OCI-LY7 (cell line): ENCODE measurements at regions not wholly inside any gene's neighbourhood (a gene's known extent, or its start where the extent isn't known, plus 50 kb on each side); places are given as distances from the start of the nearest gene placed in this dataset.

Experiments
- BruUV-seq: library from RNA; stranded (reverse); fragments of 400-500 nt; replicated peaks from 2 replicates; lab custom pipeline; 2021; lab: Mats Ljungman, UMichigan
- CTCF ChIA-PET: fragments of 300-600 bp; sonication (Branson Sonifier 250); formaldehyde crosslinking; loops from one replicate; lab custom pipeline; 2022; ENCODE audit warnings: antibody characterized with exemption; ENCODE audit not compliant: unreplicated experiment; lab: Charles Lee
- POLR2A ChIA-PET: fragments of 300-600 bp; sonication (Branson Sonifier 250); formaldehyde crosslinking; loops from one replicate; lab custom pipeline; 2022; ENCODE audit warnings: antibody characterized with exemption; lab: Charles Lee
- DNase-seq: peaks from one replicate; pipeline ENCODE4 v3.0.0-alpha.2; 2015; ENCODE audit warnings: low spot score
- H2AFZ ChIP-seq: fragments of 200-600 bp; sonication (generic), shearing (Covaris generic); 2 replicates; pipeline ENCODE4 v1.6.1; 2014; ENCODE audit warnings: mild to moderate bottlenecking, antibody characterized with exemption, low read length, moderate library complexity
- H3K27ac ChIP-seq: fragments of 200-600 bp; sonication (generic); 2 replicates; pipeline ENCODE4 v1.5.1; 2014; ENCODE audit warnings: mixed run types, low read depth, mild to moderate bottlenecking, moderate library complexity, low read length, inconsistent platforms; ENCODE audit not compliant: poor library complexity, severe bottlenecking
- H3K36me3 ChIP-seq: fragments of 200-600 bp; sonication (generic); 2 replicates; pipeline ENCODE4 v1.6.1; 2014; ENCODE audit warnings: mild to moderate bottlenecking, antibody characterized with exemption, low read length, moderate library complexity, mixed read lengths; ENCODE audit not compliant: insufficient read depth
- H3K4me1 ChIP-seq: fragments of 200-600 bp; sonication (generic); 2 replicates; pipeline ENCODE4 v1.5.1; 2014; ENCODE audit warnings: mild to moderate bottlenecking, low read length; ENCODE audit not compliant: insufficient read depth, poor library complexity, severe bottlenecking
- H3K4me2 ChIP-seq: fragments of 200-600 bp; sonication (generic); 2 replicates; pipeline ENCODE4 v1.6.1; 2014; ENCODE audit warnings: mild to moderate bottlenecking, low read length
- H3K4me3 ChIP-seq: fragments of 200-600 bp; sonication (generic); 2 replicates; pipeline ENCODE4 v1.5.1; 2014; ENCODE audit warnings: mild to moderate bottlenecking, low read depth, low read length; ENCODE audit not compliant: poor library complexity, severe bottlenecking
- H3K79me2 ChIP-seq: fragments of 200-600 bp; sonication (generic); 2 replicates; pipeline ENCODE4 v1.6.1; 2016; ENCODE audit warnings: low read depth, mild to moderate bottlenecking, low read length, moderate library complexity, mixed read lengths; ENCODE audit not compliant: insufficient read depth
- H3K9me2 ChIP-seq: fragments of 200-600 bp; sonication (generic); 2 replicates; pipeline ENCODE4 v1.6.1; 2016; ENCODE audit warnings: mild to moderate bottlenecking, low read length, mixed read lengths; ENCODE audit not compliant: insufficient read depth
- H3K9me3 ChIP-seq: fragments of 200-600 bp; sonication (generic); 2 replicates; pipeline ENCODE4 v1.6.1; 2014; ENCODE audit warnings: mild to moderate bottlenecking, mixed run types, low read length, mixed read lengths
- H4K20me1 ChIP-seq: fragments of 200-600 bp; sonication (generic); 2 replicates; pipeline ENCODE4 v1.6.1; 2014; ENCODE audit warnings: mild to moderate bottlenecking, antibody characterized with exemption, low read length, moderate library complexity, mixed read lengths; ENCODE audit not compliant: insufficient read depth
- CTCF ChIP-seq: fragments of 200-600 bp; sonication (generic); conservative IDR thresholded peaks from 2 replicates; pipeline ENCODE4 v1.5.1; 2014; ENCODE audit warnings: mild to moderate bottlenecking, antibody characterized with exemption, low read length, moderate library complexity, mixed read lengths
- EZH2phosphoT487 ChIP-seq: fragments of 200-600 bp; sonication (generic); IDR thresholded peaks from 2 replicates; pipeline ENCODE4 v1.6.1; 2018; ENCODE audit warnings: low read depth, borderline replicate concordance, mild to moderate bottlenecking, mixed run types, antibody characterized with exemption, low read length, moderate library complexity, mixed read lengths
- intact Hi-C: fragments of 100-400 bp; cut with micrococcal nuclease; formaldehyde crosslinking; loops from one replicate; pipeline ENCODE4 v1.10.0; 2022; ENCODE audit not compliant: unreplicated experiment

DNA sequence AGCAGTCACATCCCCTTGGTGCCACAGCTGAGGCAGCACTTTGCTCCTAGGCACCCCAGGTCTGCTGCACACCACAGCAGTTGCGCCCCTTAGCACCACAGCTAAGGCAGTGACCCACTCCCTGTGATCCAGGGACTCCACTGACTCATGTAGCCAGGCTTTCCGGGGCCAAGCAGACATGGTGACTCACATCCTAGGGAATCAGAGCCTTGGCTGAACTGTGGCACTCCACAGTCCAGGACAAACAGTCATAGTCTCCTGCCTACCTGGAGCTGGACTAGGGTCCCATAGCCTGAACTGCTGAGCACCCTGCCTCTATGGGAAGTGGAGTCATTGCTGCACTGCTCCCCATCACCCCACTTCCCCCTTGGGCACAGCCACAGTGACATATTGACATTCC lies 338.7 kb downstream of the NPR3 start:
- CTCF ChIA-PET, result no interaction called here
- BruUV-seq, result no TSS peak
- TF ChIP-seq CTCF, result no peak
- no peak for TF ChIP-seq EZH2phosphoT487
- no peaks in the 10 kb centered on the region for H4K20me1 ChIP-seq
- intact Hi-C loops, result no loop called here
- no peaks in the 10 kb centered on the region for H3K36me3 ChIP-seq
- peaks cover 2% of the 10 kb centered on the region; the same call in 1 of the 2 replicates for H3K9me3 ChIP-seq
- POLR2A ChIA-PET, result no interaction called here
- no peaks in the 10 kb centered on the region for H3K9me2 ChIP-seq
- no peak overlapping the region for H3K4me3 ChIP-seq
- H3K4me1 ChIP-seq, result no peaks in the 10 kb centered on the region
- H3K79me2 ChIP-seq, result no peaks in the 10 kb centered on the region
- no peak for DNase-seq
- H3K4me2 ChIP-seq, result no peak overlapping the region
- H3K27ac ChIP-seq, result no peak overlapping the region
- H2AFZ ChIP-seq, result no peak overlapping the region

DNA sequence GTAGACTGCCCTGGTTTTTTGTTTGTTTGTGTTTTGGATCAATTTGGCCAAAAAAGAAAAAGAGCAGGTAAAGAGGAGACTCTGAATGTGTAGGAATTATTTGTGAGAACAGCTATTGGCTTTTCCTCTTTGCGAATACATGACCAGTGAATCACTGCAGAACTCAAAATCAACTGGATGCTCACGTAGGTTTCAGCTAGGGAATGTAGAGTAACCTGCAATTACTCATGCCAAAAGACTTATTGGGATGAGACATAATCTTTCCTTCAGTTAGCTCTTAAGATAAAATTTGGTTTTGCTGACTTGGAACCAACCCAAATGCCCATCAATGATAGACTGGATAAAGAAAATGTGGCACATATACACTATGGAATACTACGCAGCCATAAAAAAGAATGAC lies 348.0 kb downstream of the NPR3 start:
- Histone ChIP-seq H3K9me3 (peaks cover 5% of the 10 kb centered on the region; the same call in 1 of the 2 replicates), H4K20me1 (no peaks in the 10 kb centered on the region), H3K36me3 (no peaks in the 10 kb centered on the region), H3K79me2 (no peaks in the 10 kb centered on the region), H3K9me2 (no peaks in the 10 kb centered on the region), H3K4me1 (no peaks in the 10 kb centered on the region), H2AFZ (no peak overlapping the region), H3K27ac (no peak overlapping the region), H3K4me3 (no peak overlapping the region), H3K4me2 (no peak overlapping the region)
- POLR2A ChIA-PET, result no interaction called here
- DNase-seq, result no peak
- no TSS peak for BruUV-seq
- CTCF ChIA-PET, result no interaction called here
- intact Hi-C loops, result no loop called here
- TF ChIP-seq CTCF (no peak), EZH2phosphoT487 (no peak)

GRCh38 chr5:33065131-33065530 lies 354.0 kb downstream of the NPR3 start:
- no peak for TF ChIP-seq CTCF
- no peak for TF ChIP-seq EZH2phosphoT487
- Histone ChIP-seq H4K20me1 (no peaks in the 10 kb centered on the region), H3K9me2 (no peaks in the 10 kb centered on the region), H3K79me2 (no peaks in the 10 kb centered on the region), H3K4me2 (no peak overlapping the region), H3K36me3 (no peaks in the 10 kb centered on the region), H3K27ac (no peak overlapping the region), H3K4me1 (no peaks in the 10 kb centered on the region), H3K4me3 (no peak overlapping the region), H2AFZ (no peak overlapping the region), H3K9me3 (no peaks in the 10 kb centered on the region)
- ChIA-PET POLR2A (interaction anchor here (0.6 kb wide), 1 partner anchor 358 kb away, joined by 4 read pairs; no protein-coding TSS in a partner anchor), CTCF (no interaction called here)
- no peak for DNase-seq
- no TSS peak for BruUV-seq
- intact Hi-C loops, result no loop called here
